Left lobe of liver (tissue), 2 donors: ENCODE measurements at regions not wholly inside any gene's neighbourhood (a gene's known extent, or its start where the extent isn't known, plus 50 kb on each side); places are given as distances from the start of the nearest gene placed in this dataset.
"Not testable (repeated sequence)": the region's sequence is repeated elsewhere in the genome, so short reads cannot be mapped to it uniquely, and the experiment has no call there.

Experiments
- ATAC-seq: fragments of 200-7000 bp; cut with Tn5 transposase; one replicate; pipeline ENCODE4 v1.9.1; 2020; ENCODE audit warnings: mild to moderate bottlenecking, moderate library complexity
- DNase-seq: peaks from one replicate; pipeline ENCODE4 v3.0.0-alpha.2; 2020; ENCODE audit warnings: low spot score
- donor health status: DM: no; HTN: no; CAD: no; lungs with moderate emphysema.
- donor health status: DM: no; HTN: yes; CAD: no.

DNA sequence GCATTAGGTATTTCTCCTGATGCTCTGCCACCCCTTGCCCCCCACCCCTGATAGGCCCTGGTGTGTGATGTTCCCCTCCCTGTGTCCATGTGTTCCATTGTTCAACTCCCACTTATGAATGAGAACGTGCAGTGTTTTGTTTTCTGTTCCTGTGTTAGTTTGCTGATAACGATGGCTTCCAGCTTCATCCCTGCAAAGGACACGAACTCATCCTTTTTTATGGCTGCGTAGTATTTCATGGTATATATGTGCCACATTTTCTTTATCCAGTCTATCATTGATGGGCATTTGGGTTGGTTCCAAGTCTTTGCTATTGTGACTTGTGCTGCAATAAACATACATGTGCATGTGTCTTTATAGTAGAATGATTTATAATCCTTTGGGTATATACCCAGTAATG lies 109.7 kb upstream of the PITX1 start:
- not testable (repeated sequence) for ATAC-seq, DNase-seq

DNA sequence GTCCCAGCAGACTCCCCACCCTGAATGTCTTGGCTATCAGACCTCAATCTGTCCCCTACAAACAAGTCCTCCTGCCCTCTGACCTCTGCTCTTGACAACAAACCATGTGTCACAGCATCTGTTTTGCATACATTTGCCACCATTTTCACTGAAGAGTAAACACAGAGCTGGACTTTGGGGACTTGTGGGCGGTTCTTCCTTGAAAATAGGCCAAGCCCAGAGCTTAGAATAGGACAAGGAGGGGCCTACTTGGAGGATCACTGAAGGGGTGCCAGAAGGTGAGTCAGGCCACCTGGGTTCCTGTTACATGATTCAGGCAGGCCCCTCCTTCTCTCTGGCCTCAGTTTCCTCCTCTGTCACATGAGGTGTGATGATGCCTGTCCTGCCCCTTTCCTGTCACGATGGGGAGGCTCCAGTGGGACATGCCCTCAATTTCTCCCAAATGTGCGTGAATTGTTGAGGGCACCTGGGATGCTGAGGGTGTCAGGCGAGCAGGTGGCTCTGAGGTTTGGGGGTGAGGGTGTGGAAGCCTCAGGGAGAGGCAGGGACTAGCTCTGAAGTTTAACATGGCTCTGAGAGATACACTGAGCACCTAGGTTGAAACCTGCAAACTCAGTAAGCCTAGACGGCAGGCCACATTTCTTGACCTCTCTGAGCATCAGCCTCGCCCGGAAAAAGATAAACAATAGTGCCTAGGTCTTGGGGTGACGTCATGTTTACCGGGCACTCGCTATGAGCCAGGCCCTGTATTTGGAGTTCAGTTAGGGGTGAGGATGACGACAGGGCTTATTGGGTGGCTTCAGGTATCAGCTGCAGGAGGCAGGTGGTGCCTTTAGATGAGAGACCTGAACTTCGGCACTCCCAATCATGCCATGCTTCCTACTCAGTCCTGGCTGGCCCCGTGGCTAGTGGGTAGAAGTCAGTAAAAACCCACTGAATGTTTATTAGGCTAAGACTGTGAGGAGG lies 107.6 kb upstream of the PITX1 start:
- ATAC-seq (no peak), DNase-seq (no peak)

DNA sequence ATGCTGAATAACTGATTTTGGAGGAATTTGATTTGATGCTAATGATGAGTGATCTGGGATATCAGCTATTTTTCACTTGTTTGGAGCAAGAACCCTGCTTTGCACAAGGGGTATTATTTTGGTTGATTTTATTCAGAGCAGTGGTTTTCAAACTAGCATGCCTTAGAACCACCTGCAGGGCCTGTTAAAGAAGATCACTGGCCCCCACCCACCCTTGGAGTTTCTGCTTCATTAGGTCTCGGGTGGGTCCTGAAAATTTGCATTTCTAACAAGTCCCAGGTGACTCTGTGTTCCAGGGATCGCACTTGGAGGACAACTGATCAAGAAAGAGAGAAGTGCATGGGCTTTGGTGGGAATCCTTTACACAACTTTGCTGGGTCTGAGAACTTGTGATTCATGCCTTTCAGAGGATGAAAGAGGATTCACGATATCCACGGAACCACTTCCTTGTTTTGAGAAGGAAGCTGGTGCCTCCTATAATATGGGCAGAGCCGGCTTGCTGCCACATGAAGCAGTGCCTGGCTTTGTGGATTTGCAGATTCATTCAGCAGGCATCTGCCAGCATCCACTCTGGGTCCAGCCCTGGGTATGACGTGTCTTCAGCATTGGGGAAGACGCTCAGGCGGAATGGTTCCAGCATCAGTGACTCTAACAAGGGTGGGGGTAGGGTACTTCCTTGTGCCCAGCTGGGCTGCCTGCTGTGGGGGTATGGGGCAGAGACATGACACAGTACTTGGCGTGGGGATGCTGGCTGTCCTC lies 106.6 kb upstream of the PITX1 start:
- no peak for DNase-seq
- no peak for ATAC-seq

DNA sequence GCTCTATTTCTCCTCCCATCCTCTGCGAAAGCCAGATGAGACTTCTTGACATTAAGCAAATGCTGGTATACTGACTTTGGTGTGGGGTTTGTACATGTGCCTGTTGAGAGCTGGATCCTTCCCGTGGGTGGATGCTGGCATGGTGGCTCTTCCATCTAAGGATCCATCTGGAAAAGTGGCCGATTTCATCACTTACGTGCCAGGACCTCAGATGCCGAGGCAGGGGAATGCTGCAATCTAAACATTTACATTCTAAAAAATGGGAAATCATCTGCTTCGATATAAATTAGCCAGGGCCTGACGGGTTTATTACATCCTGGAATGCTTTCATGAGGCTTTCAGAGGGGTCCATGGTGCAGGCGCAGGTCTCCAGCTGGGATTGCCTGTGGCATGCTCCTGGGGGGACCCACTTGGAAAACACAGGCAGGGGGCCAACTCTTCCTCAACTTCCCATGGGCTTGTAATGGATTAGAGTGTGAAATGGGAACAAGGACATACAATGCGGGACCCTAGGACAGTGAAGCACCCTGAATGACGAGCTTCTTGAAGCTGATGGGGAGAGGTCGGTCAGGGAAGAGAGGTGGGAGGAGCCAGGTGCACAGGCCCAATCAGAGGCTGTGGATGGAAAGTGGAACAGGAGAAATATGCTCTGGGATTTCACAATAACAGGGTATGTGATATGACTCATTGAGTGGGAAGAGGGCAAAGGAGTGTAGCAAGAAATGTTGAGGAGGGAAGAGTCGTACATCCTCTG lies 105.5 kb upstream of the PITX1 start:
- ATAC-seq: no peak

DNA sequence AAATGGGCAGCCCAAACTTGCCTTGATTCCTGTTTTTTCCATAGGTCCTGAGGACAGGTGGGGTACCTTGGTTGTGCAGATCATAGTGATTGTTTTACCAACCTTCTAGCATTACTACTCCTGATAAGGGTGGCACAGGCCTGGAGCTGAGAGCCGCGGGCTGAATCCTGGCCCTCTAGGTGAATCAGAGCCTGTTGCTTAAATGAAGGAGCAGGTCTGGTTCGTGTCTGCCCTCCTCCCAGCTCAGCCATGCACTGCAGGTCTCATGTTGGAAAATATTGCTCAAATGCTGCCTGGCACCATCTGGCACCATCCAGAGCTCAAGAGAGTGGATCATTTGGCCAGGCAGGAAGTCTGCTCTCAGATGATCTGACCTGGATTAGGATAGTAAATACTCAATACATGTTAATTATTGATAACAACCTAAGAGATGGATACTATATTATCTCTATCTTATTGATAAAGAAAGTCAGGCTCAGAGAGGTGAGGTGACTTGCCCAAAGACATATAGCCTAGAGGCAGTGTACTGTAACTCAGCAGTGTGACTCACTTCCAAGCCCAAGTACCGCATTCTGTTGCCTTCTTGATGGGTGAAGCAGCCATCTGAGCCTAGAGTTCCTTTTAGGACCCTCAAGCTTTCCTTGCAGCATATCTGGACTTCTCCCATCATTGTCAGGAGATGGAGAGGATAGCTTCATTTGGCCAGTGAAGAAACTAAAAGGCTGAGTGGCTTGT lies 104.3 kb upstream of the PITX1 start:
- no peak for DNase-seq
- no peak for ATAC-seq

More for the DNA sequence above, 105.5 kb upstream of the PITX1 start:
- no peak for DNase-seq

DNA sequence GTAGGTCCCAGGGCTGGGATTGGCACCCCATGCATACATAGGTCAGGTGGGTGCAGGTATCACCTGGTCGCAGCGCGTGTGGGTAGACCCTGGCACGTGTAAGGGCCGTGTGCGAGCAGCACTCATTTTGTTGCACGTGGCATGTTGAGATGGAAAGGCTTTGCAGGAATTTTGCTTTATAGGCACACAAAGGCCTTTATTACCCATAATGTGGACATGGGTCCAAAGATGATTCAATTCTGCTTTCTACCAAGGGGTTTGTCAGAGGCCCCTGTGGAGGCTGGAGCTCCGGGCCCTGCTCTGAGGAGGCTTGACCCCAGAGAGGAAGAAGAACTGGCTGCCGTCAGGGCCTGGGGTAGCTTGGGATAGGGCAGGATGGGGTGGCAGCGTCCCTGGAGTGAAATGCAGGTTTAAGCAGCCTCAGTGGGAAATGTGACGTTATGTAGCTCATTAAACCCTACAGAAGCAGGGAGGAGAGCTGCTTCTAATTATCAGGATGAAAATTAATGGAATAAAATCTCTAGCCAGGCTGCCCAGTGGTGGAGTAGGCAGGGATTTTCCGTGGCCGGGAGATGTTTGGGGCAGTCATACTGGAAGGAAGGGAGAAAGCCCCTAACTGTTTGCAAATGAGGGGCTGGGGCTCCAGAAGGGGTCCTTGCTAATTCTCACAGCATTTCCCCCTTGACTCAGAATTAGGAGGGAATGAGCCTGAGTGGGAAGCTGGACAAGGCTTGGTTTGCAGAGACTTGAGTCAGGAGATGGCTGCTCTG lies 103.3 kb upstream of the PITX1 start:
- ATAC-seq: no peak
- DNase-seq: no peak

DNA sequence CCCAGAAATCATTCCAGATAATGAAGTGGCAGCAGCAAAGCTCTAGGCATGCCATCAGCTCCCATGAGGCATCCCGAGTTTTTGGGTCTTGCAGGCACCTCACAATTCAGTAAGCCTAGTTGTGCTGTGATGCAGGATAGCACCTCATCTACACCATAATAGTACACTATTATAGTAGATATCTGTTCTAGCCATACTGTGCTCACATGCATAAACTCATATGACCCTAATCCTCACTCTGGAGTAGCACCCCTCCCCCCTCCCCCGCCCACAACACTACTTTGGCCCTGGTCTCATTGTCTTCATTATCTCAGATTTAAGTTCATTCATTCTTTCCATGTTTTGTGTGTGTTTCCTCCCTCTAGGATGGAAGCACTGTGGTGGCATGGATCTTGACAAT lies 102.5 kb upstream of the PITX1 start:
- DNase-seq (no peak), ATAC-seq (no peak)

DNA sequence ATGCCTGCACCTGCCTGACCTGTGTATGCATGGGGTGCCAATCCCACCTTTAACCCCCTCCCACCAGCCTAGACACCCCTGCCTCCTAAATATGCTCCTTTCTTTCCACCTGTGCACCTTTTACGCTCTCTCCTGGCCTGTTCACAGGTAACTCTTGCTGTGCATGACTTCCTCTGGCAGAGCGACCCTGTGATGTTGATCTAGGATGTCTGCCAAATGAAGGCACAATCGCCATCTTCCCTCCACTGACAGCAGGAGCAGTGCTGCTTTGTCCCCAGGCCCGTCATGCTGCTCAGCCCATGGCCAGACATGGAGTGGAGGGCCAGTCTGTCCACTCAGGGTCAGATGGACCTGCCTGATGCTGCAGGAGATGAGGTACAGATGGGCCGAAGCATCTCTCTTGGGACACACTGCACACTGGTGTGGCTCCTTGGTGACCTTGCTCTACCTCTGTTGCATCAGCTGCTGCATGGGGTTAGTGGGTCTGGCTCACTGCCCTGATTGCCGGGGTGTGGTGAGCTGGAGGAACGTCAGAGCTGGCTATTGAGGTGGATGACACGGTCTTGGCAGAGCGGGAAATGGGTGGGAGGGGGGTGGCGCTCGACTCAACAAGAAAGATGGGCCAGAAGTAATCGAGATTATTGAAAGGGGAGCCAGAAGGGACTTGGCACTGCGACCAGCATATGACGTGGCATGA lies 101.7 kb upstream of the PITX1 start:
- ATAC-seq: peak; percentile 77
- DNase-seq: peak; percentile 56

DNA sequence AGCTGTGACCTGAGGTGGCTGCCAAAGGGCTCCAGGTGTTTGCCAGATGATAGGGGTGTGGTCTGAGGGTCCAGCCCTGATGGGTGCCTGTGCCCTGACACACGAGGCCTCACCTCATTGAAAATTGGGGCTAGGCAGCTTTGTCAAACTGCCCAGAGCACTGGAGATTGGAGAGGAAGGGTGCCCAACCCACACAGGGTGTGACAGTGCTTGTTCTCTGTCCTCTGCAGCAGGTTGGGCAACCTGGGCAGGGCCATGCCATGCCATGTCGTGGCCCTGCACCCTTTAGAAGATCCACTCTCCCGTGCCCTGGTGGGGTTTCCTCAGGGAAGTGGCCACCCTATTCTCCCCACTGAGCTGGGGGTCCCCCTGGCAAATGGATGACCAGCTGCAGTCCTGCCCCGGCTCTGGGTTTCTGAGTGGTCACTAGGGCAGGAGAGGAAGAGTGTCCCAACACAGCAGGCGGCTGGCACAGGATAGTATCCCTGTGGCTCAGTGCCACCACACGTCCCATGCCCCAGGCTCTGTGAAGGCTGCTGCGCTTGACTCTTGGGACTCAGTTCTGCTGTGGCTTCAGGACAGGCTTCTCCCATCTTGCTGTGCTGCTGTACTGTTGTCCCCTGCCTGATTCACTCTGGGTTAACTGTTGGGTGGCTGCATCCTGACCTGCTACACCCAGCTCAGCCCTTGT lies 100.8 kb upstream of the PITX1 start:
- DNase-seq: no peak
- ATAC-seq: no peak

DNA sequence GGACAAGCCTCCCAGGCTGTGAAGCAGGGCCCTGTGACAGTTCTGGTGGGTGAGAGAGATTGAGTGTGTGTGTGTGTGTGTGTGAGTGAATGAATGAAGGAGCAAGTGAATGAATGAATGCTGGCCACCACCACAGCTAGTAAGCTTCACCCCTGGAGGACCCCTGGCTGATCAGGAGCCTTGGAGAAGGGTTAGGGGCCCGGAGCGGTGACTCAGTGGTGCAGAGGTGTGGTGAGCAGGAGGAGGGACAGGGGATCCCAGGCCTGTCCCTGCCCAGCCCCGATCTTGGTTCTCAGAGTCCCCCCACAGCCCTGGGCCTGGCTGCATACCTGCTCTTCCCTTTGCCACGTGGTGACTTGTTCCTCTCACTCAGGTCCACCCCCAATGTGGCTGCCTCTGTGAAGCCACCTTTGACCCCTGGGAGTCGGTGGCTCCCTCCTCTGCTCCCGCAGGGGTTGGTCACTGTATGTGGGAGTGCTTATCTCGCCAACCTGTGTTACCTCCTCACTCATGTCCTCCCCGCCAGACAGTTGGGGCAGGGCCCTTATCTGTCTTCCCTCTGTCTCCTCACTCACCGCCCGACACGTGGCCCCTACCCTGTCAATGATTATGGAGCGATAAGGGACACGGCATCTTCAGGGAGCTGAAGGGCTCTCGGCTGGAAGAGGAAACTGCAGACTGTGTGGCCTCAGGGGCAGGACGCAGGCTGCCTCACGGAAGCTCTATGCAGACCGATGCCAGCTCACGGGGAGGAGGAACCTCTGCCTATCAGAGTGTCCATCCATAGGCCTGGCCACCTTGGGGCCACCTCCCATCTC lies 99.9 kb upstream of the PITX1 start:
- DNase-seq (no peak), ATAC-seq (no peak)

DNA sequence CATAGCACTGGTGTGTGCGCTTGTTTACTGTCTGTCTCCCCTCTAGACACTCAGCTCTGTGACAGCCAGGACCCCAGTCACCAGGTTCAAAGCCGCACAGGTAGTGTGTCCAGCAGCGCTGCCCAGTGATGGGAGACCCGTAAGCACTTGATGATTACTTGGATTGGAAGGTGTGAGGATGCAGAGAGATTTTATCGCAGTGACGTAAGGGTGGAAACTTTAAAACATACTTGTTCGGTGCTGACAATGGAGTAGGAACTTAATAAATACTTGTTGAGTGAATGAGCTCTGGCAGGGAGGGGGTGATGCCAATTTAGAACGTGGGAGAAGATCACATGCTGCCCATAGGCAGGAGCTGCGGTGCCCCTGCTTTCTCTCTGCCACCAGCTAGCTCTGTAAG lies 99.2 kb upstream of the PITX1 start:
- DNase-seq: no peak
- no peak for ATAC-seq

DNA sequence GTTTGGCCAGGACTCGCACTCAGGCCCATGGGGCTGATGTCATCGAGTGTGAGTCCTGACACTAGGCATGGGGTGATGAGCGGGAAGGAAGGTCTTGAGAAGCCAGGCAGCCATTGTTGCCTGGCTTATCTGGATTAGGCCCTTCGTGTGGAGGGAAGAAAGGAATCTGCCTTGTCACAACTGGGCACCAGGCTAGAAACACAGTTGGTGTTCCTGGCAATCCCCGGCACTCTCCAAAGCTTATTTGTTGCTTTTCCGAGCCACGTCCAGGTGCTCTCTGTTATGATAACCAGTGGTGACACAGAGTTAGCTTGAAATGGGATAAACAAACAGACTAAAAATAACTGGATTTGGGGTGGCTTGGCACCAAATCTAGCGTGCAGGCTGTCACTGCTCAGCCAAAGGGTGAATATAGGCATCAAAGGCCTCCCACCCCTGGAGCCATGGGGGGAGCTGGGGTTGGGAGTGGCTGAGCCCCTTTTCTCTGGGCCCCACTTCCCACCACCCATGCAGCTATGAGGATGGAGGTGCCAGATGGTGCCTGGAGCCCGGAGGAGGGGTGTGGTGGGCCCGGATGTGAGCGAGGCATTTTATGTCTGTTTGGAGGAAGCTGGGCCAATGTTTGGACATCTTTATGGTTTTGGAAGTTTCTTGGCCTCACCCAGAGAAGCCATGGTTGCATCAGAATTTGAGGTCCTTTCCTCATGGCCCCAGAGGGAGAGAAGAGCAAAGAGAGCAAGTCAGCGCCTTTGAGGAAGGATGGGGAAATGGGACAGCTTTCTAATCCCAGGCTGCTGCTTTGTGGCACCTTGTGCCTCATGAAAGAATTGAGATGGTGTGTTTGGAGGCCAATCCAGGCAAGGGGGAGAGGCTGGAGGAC lies 98.0 kb upstream of the PITX1 start:
- no peak for ATAC-seq

DNA sequence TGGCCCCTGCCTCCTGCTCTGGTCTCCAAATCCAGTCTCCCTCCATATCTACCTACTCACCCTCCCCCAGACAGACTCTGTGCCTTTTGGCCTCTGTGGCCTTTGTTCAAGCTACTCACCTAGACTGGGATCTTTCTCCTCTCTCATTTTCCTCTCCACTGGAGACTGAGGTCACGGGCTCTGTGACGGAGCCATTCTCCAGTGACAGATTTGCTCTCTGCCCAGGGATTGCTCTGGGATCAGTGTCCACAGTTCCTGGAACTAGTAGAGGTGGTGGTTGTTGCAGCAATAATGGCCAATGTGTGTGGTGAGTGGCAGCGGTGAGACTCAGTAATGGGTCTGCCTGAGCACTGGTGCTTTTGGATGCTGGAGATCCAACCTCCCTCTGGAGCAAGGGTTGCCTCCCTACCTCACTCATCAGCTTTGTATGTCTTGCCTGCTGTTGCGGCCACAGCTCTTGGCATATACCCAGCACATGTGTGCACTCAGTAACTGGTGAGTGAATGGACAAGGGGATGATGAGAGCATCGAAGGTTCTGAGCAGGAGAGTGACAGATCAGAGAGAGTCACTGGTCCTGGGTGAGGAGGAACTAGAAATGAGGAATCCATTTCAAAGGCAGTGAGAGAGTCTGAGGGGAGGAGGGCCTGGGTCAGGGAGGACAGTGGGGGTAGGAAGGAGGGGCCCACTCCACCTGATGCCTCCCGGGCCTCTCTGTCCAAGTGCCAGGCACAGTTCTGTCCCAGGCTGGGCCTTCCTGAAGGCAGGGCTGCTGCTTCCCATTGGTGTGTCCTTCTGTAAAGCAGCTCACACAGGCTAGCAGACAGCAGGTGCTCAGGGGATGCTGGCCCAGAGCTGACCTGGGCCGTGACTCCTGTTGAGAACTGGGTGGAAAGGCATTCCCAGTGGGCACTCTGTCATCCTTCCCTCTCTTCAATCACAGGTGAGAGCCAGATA lies 96.5 kb upstream of the PITX1 start:
- ATAC-seq (no peak), DNase-seq (no peak)

More for the DNA sequence above, 98.0 kb upstream of the PITX1 start:
- no peak for DNase-seq

DNA sequence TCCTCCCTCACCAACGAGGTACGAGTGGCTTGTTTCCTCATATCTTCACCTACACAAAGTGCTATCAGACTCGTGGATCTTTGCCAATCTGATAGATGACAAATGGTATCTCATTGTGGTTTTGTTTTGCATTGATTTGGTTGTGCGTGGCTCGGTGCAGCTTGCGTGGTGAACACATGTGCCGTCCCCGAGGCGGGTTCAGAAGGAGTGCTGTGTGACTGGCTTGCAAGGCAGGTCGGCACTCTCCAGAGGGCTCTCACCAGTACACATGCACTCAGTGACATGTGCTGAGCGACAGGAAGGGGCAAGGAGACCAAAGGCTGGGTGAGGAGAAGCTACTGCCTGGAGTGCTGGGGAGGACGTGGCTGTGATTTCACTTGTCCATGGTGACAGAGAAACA lies 95.3 kb upstream of the PITX1 start:
- DNase-seq: no peak
- ATAC-seq: no peak

DNA sequence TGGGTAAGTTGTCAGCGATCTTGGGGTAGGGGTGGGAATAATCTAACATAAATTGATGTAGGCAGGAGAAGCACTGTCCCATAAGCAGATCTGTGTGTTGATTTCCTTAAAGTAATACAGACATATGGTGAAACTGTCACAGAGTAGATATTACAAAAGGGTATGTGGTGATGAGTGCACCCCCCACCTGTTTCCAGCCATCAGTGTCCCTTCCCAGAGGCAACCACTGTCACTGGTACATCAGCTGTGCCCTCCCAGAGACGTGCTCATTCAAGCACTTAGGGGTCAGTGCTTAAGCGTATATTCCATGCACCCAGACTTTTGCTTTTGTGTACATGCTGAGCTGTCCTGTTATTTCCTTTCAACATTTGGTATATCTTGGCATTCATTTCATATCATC lies 94.3 kb upstream of the PITX1 start:
- DNase-seq (no peak), ATAC-seq (no peak)
